BE2C (cell line): ENCODE measurements at regions not wholly inside any gene's neighbourhood (a gene's known extent, or its start where the extent isn't known, plus 50 kb on each side); places are given as distances from the start of the nearest gene placed in this dataset.

Experiments used
- DNase-seq: peaks from one replicate; pipeline ENCODE4 v3.0.0-alpha.2; 2020
- H3K27me3 ChIP-seq: fragments of 250-450 bp; sonication (Bioruptor Pico); 2 replicates; pipeline ENCODE4 v1.5.1; 2020; ENCODE audit warnings: mild to moderate bottlenecking
- H3K36me3 ChIP-seq: fragments of 250-450 bp; sonication (Bioruptor Pico); 2 replicates; pipeline ENCODE4 v1.5.1; 2020; ENCODE audit warnings: mild to moderate bottlenecking
- H3K4me1 ChIP-seq: fragments of 250-450 bp; sonication (Bioruptor Pico); 2 replicates; pipeline ENCODE4 v1.5.1; 2020
- H3K4me3 ChIP-seq: 2 replicates; pipeline ENCODE4 v1.5.1; 2011; ENCODE audit warnings: low read depth, low read length
- H3K9me3 ChIP-seq: fragments of 250-450 bp; sonication (Bioruptor Pico); 2 replicates; pipeline ENCODE4 v1.5.1; 2020
- CTCF ChIP-seq: IDR thresholded peaks from 2 replicates; pipeline ENCODE4 v1.5.1; 2012; ENCODE audit warnings: mild to moderate bottlenecking, low read depth, low read length

- Histone ChIP-seq H3K36me3 (no peaks in the 10 kb centered on the region), H3K27me3 (no peaks in the 10 kb centered on the region), H3K4me1 (peaks cover 6% of the 10 kb centered on the region), H3K4me3 (no peak overlapping the region), H3K9me3 (no peaks in the 10 kb centered on the region)
- TF ChIP-seq CTCF, result no peak
- DNase-seq, result no peak
Measured at GRCh38 chr3:78287085-78287484, 1247.2 kb downstream of the ROBO2 start.

- DNase-seq, result no peak
- H3K4me3 ChIP-seq, result no peak overlapping the region
- no peaks in the 10 kb centered on the region; the same call in 1 of the 2 replicates for H3K4me1 ChIP-seq
- H3K27me3 ChIP-seq, result no peaks in the 10 kb centered on the region
- no peaks in the 10 kb centered on the region for H3K9me3 ChIP-seq
- TF ChIP-seq CTCF, result no peak
- H3K36me3 ChIP-seq, result no peaks in the 10 kb centered on the region
Measured at GRCh38 chr3:78293284-78293683, 1253.4 kb downstream of the ROBO2 start.

- Histone ChIP-seq H3K4me1 (peaks cover 9% of the 10 kb centered on the region), H3K4me3 (no peak overlapping the region), H3K9me3 (no peaks in the 10 kb centered on the region; the same call in 1 of the 2 replicates), H3K27me3 (no peaks in the 10 kb centered on the region), H3K36me3 (no peaks in the 10 kb centered on the region)
- no peak for DNase-seq
- TF ChIP-seq CTCF, result no peak
Measured at GRCh38 chr3:78304115-78304514, 1264.2 kb downstream of the ROBO2 start.

- H3K4me3 ChIP-seq, result no peak overlapping the region
- DNase-seq, result no peak
- no peaks in the 10 kb centered on the region; the same call in 1 of the 2 replicates for H3K4me1 ChIP-seq
- no peak for TF ChIP-seq CTCF
- H3K27me3 ChIP-seq, result no peaks in the 10 kb centered on the region
- no peaks in the 10 kb centered on the region for H3K36me3 ChIP-seq
- no peaks in the 10 kb centered on the region for H3K9me3 ChIP-seq
Measured at GRCh38 chr3:78312851-78313250, 1273.0 kb downstream of the ROBO2 start.

- no peaks in the 10 kb centered on the region for H3K9me3 ChIP-seq
- no peaks in the 10 kb centered on the region for H3K36me3 ChIP-seq
- H3K27me3 ChIP-seq, result no peaks in the 10 kb centered on the region
- TF ChIP-seq CTCF, result no peak
- no peaks in the 10 kb centered on the region; the same call in 1 of the 2 replicates for H3K4me1 ChIP-seq
- no peak for DNase-seq
- no peak overlapping the region for H3K4me3 ChIP-seq
Measured at GRCh38 chr3:78313332-78313731, 1273.4 kb downstream of the ROBO2 start.

- DNase-seq, result no peak
- Histone ChIP-seq H3K4me3 (no peak overlapping the region), H3K4me1 (no peaks in the 10 kb centered on the region; the same call in 1 of the 2 replicates), H3K27me3 (no peaks in the 10 kb centered on the region), H3K36me3 (no peaks in the 10 kb centered on the region), H3K9me3 (no peaks in the 10 kb centered on the region)
- no peak for TF ChIP-seq CTCF
Measured at GRCh38 chr3:78314327-78314726, 1274.4 kb downstream of the ROBO2 start.
